Fibroblast of peridontal ligament (primary cell): ENCODE measurements at regions not wholly inside any gene's neighbourhood (a gene's known extent, or its start where the extent isn't known, plus 50 kb on each side); places are given as distances from the start of the nearest gene placed in this dataset.
"Not testable (repeated sequence)": the region's sequence is repeated elsewhere in the genome, so short reads cannot be mapped to it uniquely, and the experiment has no call there.

ENCODE experiments used
- DNase-seq: peaks from one replicate; pipeline ENCODE4 v3.0.0-alpha.2; 2010; ENCODE audit errors: extremely low read depth

DNA sequence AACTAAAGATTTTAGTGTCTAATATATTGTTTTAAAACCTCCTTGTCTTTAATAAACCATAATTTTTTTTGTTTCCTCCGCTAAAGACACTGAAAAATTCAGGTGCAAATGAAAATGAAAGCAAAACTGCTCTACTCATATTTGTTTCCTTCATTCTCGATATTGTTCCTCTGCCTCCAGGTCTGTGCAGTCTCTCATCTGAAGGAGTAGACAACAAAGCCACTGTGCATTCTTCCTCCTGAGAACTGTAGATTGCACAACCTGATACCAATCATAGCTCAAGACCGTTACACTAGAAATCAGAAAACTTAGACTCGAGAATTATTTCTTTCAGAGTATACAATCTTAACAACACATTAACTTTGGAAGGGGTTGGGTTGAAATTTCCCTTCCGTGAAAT, 373.1 kb upstream of the CXADR start:
- DNase-seq: peak; percentile 41

DNA sequence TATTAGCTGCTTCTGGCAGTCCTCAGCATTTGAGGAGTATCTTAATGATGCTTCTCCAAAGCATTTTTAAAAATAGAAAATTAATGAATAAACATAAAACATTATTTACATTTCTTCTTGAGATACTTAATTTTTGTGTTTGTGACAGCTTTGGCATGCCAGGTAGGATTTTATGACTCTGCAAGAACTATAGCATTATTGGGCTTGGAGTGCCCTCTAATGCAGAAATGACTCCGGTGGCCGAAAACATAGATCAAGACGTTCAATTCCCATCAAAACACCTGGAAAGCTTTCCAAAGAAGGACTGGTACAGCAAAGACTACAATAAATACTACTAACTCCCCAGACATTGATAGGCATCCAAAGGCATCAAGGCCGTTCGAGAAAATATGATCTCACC, 366.4 kb upstream of the CXADR start:
- DNase-seq: no peak

DNA sequence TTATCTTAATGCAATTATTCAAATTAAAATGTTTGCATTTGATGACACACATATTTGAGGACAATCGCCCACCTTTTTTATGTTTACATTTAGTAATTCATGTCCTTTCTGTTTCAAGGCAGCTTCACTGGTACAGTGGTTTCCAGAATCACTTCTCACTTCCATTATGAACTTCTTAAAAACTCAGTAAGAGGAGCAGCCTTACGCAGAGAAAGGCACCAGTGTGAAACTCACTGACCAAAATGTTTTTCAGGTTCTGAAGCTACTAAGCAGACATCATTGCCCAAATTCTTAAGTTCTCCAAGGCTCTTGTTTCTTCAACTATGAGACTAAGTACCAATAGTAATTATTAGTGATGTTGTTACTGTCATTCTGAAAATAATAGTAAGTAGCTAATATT, 353.1 kb upstream of the CXADR start:
- no peak for DNase-seq

DNA sequence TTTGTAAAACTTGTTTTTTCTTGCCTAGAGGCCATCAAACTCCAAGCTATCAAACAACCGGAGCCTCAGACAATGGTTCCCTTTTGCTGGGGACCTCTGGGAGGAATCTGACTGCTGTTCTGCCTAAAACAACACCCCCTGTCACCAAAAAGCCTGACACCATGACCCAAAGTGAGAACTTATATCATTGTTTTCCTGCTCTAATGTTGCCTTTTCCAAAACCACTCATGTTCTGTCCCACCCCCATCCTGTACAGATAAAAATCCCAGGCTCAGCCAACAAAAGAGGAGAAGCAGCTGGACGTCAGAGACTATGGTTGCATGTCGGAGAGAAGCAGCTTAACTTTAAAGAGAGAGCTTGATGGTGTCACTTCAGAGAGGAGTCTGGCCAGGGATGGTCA, 327.2 kb upstream of the CXADR start:
- no peak for DNase-seq

DNA sequence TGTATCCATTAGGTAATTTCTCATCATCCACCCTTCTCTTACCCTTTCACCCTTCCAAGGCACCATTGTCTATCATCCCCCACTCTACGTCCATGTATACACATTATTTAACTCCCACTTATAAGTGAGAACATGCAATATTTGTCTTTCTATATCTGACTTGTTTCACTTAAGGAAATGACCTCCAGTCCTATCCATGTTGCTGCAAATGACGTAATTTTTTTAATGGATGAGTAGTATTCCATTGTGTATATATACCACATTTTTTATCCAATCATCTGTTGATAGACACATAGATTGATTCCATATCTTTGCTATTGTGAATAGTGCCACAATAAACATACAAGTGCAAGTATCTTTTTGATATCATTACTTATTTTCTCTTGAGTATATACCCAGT, 322.9 kb upstream of the CXADR start:
- no peak for DNase-seq

DNA sequence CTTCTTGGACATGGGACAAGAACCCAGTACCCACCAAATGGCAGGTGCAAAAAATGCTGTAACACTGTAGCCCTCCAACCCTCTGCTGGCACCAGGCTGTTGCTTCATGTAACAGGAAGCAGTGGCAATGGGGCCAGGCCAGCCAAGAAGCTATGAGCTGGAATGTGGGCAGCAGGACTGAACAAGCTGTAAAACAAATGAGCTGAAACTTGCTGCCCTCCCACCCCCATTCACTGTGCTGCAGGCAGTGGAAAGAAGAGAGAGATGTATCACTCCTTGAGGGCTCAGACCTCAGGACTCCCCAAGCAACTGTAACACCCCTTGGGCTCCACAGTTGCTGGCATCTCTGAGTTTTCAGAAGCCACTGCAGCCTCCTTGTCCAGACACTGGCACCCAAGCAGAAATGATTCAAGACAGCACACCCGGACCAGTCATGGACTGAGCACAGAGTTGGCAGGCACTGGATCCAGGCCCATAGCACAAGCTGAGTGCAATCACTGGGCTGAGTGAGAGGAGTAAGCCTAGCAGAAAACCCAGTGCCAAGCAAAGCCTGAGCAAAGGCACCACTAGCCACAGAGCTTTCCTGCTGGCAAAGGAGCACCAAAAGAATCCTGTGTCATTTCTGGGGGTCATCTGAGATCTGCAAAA, 321.4 kb upstream of the CXADR start:
- DNase-seq: peak; percentile 22

DNA sequence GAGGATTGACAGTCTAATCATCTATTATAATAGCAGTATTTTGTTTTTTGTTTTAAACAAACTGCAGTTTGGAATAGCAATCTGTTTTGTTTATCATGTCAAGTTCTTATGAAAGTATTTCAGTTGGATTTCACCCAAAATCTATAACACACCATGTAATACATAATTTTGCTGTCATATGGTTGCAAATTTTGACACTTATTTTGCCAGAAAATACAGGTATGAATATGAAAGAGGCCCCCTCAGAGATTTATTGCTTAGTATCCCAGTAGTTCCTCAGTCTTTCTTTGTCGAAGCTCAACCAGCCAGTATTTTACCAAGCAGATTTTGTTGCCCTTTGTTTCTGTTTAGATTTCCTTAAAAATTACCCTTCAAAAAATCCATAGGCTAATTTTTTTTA, 317.5 kb upstream of the CXADR start:
- no peak for DNase-seq

DNA sequence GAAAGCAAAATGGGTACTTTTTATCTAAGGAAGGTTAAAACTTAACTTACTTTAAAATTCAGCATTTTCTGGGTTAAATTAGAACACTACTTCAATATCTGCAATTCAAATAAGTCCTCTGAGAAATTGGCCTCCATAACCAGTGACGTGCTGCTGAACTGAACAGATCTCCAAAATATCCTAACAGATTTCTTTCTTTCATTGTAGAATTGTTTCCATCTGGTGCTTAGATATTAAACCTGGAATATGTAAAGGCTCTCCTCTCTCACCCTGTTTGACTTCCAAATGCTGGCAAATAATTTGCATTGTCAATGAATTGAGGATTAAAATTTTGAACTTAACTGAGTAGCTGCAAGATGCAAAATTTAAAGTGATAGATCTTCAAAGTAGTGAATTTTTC, 316.9 kb upstream of the CXADR start:
- DNase-seq: peak; percentile 59

DNA sequence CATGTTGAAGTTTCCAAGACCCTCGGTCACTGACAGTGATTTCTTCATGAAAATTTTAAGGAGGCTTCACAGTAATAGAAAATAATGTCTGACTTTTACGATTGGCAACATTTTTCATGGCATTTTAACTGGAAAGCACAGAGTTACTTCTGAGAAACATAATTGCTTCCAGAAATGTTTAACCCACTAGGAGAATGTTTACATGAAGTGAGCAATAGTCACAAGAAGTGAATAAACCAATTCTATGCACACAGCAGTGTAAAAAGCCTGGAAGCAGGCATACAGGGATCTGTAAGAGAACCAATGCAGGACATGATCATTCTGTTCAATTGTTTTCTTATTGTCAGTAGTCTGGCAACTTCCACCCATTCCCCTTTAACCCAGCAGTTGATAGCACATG, 316.2 kb upstream of the CXADR start:
- DNase-seq: peak; percentile 85

DNA sequence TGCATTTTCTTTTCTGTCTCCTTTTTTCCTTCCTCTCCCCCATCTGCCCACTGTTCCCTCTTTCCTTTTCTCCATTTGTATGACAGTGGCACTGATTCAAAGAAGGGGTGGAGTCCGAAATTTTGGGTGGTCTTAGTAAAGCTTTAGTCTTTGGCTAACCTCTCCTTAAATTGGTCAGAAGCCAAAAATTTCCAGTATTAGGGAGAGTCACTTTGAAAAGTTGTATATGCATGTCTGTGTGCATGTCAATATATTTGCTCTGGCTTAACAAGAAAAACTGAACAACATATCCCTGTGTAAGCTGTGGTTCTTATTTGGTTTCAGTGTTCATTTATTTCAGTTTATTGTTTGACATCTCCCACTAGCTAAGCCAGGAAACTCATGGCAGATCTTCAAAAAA, 314.8 kb upstream of the CXADR start:
- DNase-seq: peak; percentile 21

DNA sequence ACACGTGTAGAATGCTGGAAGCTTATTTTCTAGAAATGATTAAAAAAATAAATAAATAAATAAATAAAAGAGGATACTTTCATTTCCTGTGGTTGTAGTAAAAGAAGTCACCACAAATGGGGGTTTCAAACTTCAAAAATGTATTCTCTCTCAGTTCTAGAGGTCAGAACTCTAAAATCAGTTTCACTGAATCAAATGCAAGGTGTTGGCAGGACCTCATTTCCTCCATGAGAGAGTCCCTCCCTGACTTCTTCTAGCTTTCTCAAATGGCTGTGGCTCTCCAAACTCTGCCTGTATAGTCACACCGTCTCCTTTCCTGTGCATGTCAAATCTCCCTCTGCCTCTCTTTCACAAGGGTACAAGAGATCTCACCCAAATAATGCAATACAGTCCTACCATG, 312.6 kb upstream of the CXADR start:
- no peak for DNase-seq

DNA sequence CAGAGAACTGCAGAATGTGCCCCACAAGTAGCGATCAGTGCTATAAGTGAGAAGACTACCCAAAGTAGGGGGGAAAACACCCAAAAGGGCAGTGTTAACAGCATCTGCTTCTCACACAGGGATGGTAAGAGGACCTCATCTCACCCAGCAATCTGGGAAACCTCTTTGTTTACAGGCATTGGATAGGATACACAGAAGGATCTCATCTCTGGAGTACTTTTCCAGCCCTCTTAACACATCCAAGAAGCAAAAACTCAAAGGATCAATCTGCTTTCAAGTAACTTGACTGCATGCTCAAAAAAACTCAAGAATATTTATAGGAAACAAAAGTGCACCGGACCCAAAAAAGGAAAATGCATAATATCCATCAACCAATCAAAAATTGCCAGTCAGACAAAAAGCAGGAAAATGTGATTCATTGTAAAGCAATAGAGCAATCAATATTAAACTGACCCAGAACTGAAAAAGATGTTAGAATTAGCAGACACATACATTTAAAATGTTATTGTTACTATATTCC, 311.0 kb upstream of the CXADR start:
- DNase-seq: no peak

DNA sequence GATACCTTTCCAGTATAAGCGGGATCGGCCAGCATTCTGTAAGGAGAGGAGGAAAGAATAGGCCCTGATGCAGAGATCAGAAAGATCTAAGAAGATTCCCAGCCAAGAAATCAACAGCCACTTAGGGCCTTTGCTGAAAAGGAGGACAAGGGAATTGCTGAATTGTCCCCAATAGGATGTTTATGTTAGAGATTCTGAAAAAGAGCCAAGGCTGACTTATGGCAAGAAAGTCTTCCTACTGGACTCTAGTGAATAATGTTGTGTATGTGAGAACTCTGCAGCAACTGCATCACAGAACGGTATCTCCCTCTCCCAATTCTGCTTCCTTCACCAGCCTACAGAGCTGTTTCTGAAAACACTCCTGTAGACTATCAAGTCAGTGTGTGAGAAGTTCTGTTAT, 298.0 kb upstream of the CXADR start:
- DNase-seq: no peak

DNA sequence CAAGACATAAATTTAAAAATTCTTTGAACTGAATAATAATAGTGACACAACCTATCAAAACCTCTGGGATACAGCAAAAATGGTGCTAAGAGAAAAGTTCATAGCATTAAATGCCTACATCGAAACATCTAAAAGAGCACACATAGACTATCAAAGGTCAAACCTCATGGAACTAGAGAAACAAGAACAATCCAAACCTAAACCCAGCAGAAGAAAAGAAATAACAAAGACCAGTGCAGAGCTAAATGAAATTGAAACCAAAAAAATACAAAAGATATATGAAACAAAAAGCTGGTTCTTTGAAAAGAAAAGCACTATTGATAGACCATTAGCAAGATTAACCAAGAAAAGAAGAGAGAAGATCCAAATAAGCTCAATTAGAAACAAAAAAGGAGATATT, 293.8 kb upstream of the CXADR start:
- not testable (repeated sequence) for DNase-seq

DNA sequence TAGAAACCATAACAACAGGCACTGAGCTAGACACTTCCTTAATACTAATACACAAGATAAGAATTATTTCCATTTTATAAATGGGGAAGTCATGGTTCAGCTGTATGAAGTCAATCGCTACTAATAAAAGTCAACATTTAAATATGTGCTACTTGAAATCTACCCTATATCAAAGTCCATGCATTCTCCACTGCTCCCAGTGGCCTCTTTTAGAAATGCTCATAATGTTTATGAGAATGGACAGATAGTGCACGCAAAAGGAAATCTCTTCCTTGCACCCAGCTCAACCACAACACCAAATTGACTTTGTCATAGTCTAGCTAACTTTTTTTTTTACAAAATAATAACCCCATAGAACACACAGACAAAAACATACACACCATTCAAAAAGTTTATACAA, 281.7 kb upstream of the CXADR start:
- no peak for DNase-seq

DNA sequence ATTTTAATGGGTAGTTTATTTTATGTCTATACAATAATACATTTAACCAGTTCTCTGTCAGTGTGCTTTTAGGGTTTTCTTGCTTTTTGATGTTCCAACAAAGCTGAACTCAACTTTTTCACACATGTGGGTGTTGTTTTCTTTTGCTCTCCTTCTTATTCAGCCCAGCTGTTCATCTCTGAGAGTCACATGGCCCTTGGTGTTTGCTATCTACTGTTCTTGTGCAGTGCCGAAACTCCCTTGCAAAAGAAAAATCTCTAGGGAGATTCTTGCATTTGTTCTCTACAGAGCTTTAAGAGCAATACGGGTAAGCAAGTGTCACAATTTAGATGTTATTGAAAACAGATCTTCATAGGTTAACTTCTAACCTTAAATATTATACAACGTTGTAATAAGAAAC, 281.1 kb upstream of the CXADR start:
- DNase-seq: peak; percentile 5

DNA sequence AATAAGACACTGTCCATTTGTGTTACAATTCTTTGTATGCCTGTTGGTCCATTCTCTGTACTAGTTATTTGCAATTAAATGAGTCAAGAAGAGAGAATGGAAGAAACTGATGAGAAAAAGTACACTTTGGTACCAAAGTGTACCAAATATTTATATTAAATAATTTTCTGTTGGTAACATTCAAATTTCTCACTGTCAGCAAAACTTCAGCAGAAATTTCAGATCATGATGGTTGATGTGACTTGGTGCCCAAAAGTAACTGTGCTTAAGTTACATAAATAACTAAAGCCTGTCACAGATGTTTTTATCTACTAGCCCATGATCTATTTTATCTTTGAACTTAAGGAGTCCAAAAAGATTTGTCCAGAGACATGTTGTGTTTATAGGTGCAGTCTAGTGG, 274.4 kb upstream of the CXADR start:
- DNase-seq: no peak

DNA sequence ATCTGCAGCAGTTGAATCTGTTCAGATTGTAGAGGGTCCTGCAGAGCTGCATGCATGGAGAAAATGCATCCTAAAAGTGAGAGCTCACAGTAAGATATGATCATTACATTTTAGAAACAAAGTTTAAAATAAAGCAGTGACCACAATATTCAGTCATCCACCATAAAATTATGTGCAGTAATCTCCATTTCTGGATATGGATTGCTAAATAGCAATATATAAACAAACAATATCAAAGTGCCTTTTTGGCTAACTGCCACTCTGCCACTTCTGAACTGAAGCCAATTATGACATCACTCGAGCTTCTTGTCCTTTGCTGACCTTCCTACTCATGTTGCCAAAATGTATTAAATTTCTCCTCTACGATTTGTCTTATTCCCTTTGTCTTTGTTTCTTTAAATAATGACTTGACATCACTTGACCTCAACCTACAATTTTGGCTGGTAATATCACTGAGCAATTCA, 262.0 kb upstream of the CXADR start:
- peak; percentile 14 for DNase-seq

DNA sequence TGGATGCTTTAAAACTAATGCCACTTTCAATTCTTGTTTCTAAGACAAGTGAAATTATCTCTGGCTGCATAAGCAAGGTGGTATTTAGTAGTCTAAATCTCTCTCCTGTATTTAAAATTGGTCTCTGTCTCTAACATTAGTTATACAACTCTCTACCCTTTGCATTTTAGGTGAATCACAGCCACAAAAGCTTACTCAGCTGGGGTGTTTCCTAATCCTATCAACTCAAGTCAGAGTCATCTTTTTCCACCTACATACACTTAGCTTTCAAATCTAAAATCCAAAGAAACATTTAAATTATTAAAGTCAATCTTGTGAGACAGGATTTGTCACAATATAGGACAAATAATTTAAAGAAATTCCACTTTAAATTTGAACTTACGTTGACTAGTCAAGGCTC, 255.1 kb upstream of the CXADR start:
- DNase-seq: peak; percentile 15

DNA sequence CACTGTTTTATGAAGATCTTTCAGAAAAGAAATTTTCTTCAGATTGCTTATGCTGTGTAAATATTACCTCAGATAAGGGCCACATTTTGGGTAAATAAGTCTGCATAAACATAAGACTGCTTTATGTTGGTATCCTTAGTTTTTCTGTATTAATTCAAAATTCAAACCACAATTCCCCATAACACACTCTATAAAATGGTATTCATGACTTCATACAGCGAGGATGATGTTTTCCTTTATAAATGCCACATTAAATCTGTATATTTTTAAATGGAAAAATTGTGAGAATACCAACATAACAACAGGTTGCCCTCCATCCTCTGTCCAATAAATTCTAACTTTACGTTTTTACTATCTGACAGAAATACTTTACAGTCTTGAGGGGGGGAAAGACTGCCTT, 248.7 kb upstream of the CXADR start:
- DNase-seq: no peak

DNA sequence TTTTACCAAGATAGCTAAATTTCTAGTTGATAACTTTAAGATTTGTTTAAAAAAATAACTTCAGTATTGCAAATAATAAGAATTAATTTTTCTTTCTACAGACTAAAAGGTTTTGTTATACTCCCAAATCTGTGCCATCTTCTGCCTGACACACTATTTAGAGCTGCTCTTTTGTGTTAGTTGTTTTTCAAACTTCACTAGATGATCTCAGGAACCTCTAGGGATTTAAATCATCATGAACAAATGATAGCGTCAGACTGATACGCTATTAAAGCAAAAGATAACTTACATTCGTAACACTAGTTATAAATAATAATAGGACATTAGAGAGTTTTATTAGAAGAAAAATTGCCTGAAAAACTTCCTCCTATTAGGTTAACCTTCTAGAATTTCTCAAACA, 243.1 kb upstream of the CXADR start:
- DNase-seq: no peak

DNA sequence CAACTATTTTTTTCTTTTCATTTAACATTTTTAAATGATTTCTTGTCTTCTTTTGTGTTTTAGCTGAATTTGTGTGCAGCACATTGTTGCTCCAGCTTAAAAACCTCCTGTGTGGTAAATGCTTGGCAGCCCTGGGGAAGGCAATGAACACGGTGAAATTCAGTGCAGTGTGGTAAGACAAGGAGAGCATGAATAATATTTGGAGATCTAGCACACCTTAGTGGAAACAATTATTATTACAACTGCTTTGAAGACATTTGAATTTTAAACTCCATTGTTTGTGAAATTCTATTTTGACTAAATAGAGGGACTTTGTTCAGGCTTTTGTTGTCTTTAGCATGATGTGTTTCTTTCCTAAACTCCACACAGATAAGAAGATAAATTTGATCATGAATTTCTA, 242.6 kb upstream of the CXADR start:
- peak; percentile 80 for DNase-seq

DNA sequence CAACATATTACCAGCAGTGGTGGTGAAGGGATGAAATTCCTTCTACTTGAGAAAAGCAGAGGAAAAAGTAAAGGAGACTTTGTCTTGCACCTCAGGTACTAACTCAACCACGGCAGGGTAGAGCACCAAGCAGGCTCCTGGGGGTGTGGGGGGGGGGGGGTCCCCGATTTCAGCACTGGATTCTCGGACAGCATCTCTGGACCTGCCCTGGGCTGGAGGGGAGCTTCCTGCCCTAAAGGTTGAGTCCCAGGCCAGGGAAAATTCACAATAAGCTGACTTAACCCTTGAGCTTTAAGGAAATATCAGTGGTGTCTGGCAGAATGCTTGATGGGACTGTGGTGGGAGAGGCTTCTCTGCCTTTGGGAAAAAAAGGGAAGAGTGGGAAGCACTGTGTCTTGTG, 233.2 kb upstream of the CXADR start:
- no peak for DNase-seq

DNA sequence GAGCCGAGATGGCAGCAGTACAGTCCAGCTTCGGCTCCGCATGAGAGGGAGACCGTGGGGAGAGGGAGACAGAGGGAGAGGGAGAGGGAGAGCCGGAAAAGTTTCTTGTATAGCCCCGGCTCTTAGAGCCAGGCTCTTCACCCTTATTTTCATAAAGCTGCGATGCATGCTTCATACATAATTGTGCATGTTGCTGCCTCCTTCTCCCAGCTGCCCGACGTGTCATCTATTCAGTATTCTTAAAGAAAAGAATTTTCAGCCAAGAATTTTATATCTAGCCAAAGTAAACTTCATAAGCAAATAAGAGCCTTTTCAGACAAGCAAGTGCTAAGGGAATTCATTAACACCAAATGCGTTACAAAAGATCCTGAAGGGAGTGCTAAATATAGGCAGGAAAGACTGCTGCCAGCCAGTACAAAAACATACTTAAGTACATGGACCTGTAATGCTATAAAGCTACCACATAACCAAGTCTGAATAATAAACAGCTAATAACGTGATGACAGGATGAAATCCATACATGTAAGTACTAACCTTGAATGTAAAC, 219.8 kb upstream of the CXADR start:
- not testable (repeated sequence) for DNase-seq
